HG03439 (cell line): ENCODE measurements at regions not wholly inside any gene's neighbourhood (a gene's known extent, or its start where the extent isn't known, plus 50 kb on each side); places are given as distances from the start of the nearest gene placed in this dataset.
A peak's percentile ranks its signal among the peaks of the same experiment; 100 is the strongest.
"Not testable (repeated sequence)": the region's sequence is repeated elsewhere in the genome, so short reads cannot be mapped to it uniquely, and the experiment has no call there.

Experiments used
- ATAC-seq: cut with Tn5 transposase; IDR thresholded peaks from one replicate; pipeline ENCODE4 v1.9.1; 2021; ENCODE audit warnings: mild to moderate bottlenecking, moderate library complexity; ENCODE audit not compliant: unreplicated experiment

DNA sequence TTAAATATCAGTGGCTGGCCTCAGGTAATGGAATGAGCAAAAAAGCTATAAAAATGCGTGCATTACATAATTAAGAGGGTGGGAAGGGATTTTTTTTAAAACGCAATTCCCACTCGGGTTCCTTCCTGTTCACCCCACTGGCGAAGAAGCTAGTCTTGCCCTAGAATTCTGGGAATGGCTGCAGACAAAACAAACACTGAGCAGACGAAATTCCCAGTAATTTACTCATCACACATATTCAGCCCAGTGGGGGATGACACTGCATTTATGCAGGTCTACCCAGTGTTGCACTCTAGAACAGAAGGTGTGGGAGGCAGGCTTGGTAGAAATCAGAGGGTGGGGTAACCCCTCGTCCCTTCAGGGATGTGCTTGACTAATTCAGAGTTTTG, 2695.0 kb upstream of the DEFB115 start:
- no peak for ATAC-seq

DNA sequence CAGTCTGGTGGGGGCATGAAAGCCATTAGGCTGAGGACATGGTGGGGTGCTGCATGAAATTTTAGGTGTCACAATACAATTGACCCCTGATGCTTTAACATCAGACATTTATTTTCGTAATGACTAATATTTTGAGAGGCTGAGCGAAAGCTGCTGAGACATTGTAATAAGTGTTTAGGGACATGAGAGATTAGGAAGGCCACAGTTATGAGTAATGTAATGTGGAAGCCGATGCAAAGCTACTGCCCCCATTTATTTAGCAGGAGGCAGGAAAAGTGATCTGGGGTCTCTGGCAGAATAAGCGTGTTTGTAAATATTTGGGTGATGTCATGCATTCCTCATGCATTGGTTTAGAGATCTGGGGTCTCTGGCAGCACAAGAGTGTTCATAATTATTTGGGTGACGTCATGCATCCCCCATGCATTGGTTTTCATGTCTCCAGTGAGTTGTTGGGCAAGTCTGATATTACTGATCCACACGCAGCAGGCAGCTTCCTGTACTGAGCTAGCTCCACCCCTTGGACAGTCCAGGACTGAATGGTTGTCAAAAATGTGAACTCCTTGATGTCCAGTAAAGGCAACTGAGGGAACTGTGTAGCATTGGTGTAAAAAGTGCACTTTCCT, 2694.5 kb upstream of the DEFB115 start:
- not testable (repeated sequence) for ATAC-seq

DNA sequence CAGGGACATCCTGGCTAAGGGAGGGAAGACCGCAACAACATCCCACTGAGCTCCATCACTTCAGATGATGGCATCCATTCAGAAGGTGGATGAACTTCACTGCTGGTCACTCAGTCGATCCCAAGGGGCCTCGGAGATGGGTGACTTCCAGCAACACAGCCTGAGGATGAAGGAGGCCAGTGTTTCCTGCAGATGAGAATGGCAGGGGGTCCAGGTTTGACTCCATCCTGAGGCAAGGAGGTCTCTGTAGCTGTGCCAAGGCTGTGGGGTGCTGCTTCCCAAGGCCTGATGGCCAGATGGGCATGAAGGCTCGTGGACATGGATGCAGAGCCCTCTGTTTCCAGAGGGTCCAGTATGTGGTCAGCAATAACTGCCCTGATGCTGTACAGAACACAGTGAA, 2693.4 kb upstream of the DEFB115 start:
- ATAC-seq, result not testable (repeated sequence)

DNA sequence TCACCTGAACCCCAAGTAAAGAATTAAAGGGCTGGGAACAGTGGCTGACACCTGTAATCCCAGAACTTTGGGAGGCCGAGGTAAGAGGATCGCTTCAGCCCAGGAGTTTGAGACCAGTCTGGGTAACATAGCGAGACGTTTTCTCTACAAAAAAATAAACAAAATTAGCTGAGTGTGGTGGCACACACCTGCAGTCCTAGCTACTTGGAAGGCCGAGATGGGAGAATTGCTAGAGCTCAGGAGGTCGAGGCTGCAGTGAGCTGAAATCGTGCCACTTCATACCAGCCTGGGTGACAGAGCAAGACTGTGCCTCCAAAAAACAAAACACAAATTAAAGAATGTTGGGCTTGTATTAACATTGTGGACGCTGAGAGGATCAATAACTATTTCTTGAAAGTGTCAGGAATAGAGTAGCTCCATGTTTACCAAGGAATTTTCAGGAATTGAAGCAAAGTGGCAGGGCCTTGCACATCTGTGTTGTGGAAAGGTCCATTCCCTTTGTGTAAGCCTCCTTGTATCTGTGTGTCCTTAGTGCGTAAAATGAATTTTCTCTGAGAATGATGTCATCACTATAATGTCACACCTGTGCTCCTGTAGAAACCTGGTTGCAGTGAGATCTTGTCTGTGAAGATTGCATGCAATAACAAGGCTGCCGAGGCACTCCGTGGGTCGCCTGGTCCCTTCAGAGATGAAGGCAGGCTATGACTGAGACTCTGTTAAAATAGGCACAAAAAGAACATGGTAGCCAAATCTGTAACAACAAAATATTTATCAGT, 2692.6 kb upstream of the DEFB115 start:
- ATAC-seq, result not testable (repeated sequence)

DNA sequence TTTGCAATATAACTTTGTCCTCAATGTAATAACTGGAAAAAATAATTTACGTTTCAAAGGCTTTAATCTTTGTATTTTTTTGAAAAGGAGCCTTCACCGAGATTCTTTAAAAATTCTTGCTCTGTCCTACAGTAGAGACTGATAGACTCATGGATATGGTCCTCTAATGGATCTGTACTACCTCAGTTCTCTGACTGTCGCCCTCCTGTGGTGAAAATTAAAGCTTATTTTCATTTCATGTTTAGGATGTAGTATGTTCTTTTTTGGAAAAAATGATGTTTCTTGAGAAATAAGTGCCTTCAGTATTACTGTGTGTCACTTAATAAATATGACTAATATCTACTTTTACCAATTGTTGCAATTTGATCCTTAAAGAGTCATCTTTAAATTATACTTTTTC, 2681.5 kb upstream of the DEFB115 start:
- ATAC-seq, result not testable (repeated sequence)

DNA sequence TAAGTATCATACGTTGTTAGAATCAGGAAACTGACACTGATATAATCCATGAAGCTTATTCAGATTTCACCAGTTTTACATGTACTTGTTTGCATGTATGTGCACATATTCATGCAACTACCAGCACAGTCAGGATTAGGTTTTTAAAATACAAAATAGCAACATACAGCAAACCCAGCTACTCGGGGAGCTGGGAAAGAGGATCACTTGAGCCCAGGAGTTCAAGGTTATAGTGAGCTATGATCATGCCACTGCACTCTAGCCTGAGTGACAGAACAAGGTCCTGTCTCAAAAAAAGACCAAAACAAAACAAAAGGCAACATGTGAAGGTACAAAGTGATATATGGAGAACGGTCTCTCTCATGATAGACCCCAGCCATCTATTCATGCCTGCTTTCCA, 2665.8 kb upstream of the DEFB115 start:
- ATAC-seq, result not testable (repeated sequence)

DNA sequence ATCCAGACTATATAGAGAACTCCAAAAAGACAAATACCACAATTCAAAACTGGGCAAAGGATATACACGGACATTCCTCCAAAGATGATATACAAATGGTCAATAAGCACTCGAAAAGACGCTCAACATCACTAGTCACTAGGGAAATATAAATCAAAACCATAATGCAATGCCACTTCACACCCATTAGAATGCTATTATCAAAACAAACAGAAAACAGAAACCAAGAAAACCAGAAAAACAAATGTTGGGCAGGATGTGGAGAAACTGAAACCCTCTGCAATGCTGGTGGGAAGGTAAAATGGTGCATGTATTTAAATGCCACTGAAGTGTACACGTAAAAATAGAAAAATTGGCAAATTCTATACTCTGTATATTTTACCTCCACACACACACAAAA, 2664.1 kb upstream of the DEFB115 start:
- not testable (repeated sequence) for ATAC-seq

DNA sequence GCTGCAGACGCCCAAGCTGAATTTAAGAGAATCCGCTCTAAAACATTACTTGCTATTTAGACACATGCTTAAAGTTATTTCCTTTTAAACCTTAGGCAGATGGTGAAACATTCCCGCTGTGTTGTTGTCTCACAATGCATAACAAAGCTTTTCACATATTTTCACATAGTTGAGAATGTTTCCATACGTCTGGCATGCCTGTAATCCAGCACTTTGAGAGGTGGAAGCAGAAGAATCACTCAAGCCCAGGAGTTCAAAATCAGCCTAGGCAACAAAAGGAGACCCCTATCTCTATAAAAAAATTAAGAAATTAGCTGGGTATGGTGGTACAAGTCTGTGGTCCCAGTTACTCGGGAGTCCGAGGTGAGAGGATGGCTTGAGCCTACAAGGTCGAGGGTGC, 2663.0 kb upstream of the DEFB115 start:
- ATAC-seq, result not testable (repeated sequence)

DNA sequence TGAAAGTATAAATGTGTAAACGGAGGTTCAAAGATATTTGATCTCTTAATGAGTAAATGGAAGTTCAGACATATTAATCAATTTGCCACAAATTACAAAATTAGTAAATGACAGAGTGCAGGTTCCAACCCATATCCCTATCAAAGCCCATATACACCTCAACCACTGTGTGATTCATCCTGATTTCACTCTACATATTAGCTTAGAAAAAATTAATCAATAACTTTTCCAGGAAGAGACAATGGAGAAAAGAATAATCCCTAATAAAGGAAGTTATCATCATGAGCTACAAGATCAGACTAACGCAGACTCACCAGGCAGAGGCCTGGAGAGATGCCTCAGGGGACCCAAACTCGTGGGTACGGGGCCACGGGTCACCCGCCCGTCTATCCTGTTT, 2655.5 kb upstream of the DEFB115 start:
- not testable (repeated sequence) for ATAC-seq

DNA sequence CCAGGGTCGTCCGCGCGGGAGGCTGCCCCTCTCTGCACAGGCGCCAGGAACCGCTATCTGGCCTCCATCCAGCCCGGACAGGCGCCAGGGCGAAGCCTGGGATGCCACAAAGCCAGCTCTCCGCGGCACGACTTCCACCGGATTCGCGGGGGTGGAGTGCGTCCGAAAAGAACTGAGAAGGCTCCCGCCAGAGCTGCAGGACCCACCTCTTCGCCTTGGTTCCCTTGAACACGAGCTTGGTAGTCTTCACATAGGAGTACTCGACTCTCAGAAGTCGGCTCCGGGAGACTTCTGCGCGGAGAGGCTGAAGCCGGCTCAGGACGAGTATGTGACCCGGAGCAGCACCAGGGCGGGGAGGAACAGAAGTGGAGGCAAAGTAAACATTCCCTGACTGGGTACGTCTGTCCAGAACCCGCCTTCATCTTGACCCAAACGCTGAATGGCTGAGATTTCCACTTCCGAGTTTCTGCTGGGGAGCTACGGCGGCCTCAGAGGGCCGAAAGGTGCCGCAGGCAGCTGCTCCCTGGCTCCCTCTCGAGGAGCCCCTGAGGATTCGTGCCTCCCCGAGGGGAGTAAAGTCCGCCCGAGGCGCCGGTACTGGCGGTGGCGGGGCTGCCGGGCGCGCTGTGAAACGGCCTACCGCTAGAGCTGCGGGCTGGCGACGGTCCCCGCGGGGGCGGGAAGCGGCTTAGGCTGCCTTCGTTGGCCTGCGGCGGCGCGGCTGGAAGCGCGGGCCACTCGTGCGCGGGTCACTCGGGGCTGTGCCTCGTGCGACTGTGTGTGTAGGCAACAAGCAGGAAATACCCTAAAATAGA, 2654.9 kb upstream of the DEFB115 start:
- ATAC-seq, result peak; percentile 100

DNA sequence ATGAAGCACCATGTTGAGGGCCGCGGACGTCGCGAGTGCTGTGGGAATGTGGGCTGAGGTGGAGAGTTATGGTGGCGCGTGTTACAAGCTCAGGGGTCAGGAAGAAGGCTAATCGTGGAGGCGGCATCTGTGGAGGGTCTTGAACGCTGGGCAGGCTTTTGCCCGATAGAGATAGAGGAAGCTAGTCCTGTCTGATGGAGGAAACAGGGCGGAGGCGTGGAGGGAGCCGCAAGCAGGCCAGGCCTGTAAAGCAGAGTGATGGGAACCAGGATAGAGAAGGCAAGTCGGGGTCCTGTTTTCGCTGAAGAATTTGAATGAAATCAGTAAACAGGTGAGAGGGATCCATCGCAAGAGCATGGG, 2654.3 kb upstream of the DEFB115 start:
- ATAC-seq, result not testable (repeated sequence)

DNA sequence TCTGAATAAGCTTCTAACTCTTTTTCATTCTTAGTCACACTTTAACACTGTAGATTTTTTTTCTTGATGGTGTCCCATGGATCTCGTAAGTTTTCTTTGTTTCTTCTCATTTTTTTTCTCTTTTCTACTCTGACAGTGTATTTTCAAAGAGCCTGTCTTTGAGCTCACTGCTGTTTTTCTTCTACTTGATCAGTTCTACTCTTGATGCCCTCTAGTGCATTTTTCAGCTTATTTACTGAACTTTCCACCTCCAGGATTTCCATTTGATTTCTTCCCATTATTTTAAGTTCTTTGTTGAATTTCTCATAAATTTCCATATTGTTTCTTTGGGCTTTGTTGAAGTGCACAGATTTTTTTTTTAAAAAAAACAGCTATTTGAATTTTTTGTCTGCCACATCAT, 2641.1 kb upstream of the DEFB115 start:
- ATAC-seq, result no peak

DNA sequence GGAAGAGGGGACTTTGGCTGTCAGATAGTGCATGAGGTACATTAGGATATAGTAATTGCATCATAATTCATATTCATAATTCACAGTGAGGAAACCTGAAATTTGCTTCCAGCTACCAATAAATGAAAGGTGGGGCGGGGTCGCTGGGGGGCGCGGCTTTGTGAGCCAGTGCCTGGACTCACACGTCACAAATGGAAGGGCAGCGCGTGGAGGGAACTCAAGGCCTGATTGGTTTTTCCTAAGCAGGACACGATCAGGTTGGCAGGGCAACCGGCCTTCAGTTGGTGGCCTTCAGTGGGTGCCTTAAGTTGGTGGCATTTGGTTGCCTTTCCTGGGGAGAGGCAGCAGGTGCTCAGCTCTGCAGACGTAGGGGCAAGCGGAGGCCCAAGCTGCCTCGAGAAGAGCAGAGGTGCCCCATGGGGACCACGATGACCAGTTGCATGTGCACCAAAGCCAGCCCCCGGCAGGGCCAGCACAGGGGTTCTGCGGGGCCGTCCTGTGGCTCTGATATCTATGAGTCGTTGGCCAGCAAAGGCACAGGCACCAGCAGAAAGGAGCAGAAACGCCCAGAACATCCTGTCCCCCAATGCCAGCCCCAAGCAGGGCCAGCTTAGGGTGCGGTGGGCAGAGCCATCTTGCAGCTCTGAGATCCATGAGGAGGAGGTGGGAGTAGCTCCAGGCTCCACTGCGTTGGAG, 2637.4 kb upstream of the DEFB115 start:
- ATAC-seq, result not testable (repeated sequence)

DNA sequence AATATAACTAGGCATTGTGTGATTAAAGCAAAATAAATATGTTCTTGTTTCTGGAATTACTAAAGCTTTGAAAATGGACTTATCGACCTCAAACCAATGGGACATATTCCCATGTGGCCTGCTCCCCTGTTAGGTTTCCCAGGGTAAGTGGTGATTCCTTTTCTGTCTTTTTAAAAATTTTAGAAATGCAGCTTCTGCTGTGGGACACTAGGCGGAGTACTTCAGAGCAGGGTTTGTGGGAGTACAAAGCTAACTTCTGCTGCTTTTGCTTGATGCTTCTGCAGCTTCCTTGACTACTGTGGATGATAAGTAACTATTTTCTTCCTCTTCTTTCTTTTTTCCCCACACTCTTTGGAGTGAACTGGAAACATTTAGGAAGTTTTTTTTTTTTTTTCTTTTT, 2632.4 kb upstream of the DEFB115 start:
- not testable (repeated sequence) for ATAC-seq

DNA sequence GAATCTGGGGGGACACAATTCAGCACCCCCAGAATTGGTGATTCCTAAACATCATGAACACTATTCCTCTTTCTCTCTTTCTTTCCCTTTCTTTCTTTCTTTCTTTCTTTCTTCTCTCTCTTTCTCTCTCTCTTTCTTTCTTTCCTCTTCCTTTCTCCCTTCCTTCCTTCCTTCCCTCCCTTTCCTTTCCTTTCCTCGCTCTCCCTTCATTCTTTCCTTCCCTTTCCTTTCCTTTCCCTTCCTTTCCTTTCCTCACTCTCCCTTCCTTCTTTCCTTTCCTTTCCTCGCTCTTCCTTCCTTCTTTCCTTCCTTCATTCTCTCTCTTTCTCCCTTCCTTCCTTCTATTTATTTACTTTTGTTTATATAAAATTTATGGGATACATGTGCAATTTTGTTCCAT, 2616.6 kb upstream of the DEFB115 start:
- not testable (repeated sequence) for ATAC-seq
